H9 (cell line): ENCODE measurements at regions not wholly inside any gene's neighbourhood (a gene's known extent, or its start where the extent isn't known, plus 50 kb on each side); places are given as distances from the start of the nearest gene placed in this dataset.

Experiments
- DNase-seq: peaks from one replicate; pipeline ENCODE4 v3.0.0-alpha.2; 2017
- H2AFZ ChIP-seq: one replicate; pipeline ENCODE4 v1.6.1; 2013; ENCODE audit warnings: mild to moderate bottlenecking, low read length, control low read depth, moderate library complexity
- H2AK5ac ChIP-seq: 2 replicates; pipeline ENCODE4 v1.6.1; 2013; ENCODE audit warnings: low read length, control low read depth, mixed read lengths; ENCODE audit not compliant: insufficient read length
- H2BK120ac ChIP-seq: one replicate; pipeline ENCODE4 v1.6.1; 2013; ENCODE audit warnings: low read depth, mild to moderate bottlenecking, low read length, control low read depth, inconsistent platforms; ENCODE audit not compliant: poor library complexity, severe bottlenecking
- H2BK12ac ChIP-seq: 2 replicates; pipeline ENCODE4 v1.6.1; 2013; ENCODE audit warnings: low read length, control low read depth, mixed read lengths, low read depth; ENCODE audit not compliant: insufficient read length
- H2BK15ac ChIP-seq: 2 replicates; pipeline ENCODE4 v1.6.1; 2013; ENCODE audit warnings: low read depth, low read length, control low read depth
- H2BK20ac ChIP-seq: one replicate; pipeline ENCODE4 v1.6.1; 2013; ENCODE audit warnings: low read depth, mild to moderate bottlenecking, low read length, control low read depth, inconsistent platforms; ENCODE audit not compliant: poor library complexity, severe bottlenecking
- H2BK5ac ChIP-seq: 2 replicates; pipeline ENCODE4 v1.6.1; 2013; ENCODE audit warnings: low read length, control low read depth, mixed read lengths; ENCODE audit not compliant: insufficient read length
- H3K14ac ChIP-seq: 2 replicates; pipeline ENCODE4 v1.6.1; 2013; ENCODE audit warnings: low read length, control low read depth; ENCODE audit not compliant: insufficient read depth
- H3K18ac ChIP-seq: 2 replicates; pipeline ENCODE4 v1.6.1; 2013; ENCODE audit warnings: low read depth, mild to moderate bottlenecking, mixed read lengths, low read length, control low read depth; ENCODE audit not compliant: insufficient read length
- H3K23ac ChIP-seq: 2 replicates; pipeline ENCODE4 v1.6.1; 2013; ENCODE audit warnings: low read length, control low read depth, mixed read lengths, low read depth; ENCODE audit not compliant: insufficient read length
- H3K23me2 ChIP-seq: 2 replicates; pipeline ENCODE4 v1.6.1; 2013; ENCODE audit warnings: low read depth, mild to moderate bottlenecking, mixed read lengths, low read length, control low read depth; ENCODE audit not compliant: insufficient read length, poor library complexity, severe bottlenecking
- H3K27ac ChIP-seq: 2 replicates; pipeline ENCODE4 v1.5.1; 2013; ENCODE audit warnings: low read length, control low read depth, mixed read lengths, low read depth; ENCODE audit not compliant: insufficient read length
- H3K27me3 ChIP-seq: 2 replicates; pipeline ENCODE4 v1.6.1; 2013; ENCODE audit warnings: low read length, control low read depth, inconsistent platforms; ENCODE audit not compliant: insufficient read depth
- H3K4ac ChIP-seq: 2 replicates; pipeline ENCODE4 v1.6.1; 2013; ENCODE audit warnings: low read depth, mild to moderate bottlenecking, control low read depth, inconsistent platforms, low read length, moderate library complexity
- H3K4me1 ChIP-seq: 2 replicates; pipeline ENCODE4 v1.6.1; 2013; ENCODE audit warnings: low read length, control low read depth, inconsistent platforms; ENCODE audit not compliant: insufficient read depth
- H3K4me2 ChIP-seq: 2 replicates; pipeline ENCODE4 v1.6.1; 2013; ENCODE audit warnings: low read length, control low read depth, mixed read lengths; ENCODE audit not compliant: insufficient read length, insufficient read depth
- H3K56ac ChIP-seq: 2 replicates; pipeline ENCODE4 v1.6.1; 2013; ENCODE audit warnings: low read depth, mild to moderate bottlenecking, mixed read lengths, low read length, control low read depth; ENCODE audit not compliant: insufficient read length
- H3K79me1 ChIP-seq: 2 replicates; pipeline ENCODE4 v1.6.1; 2013; ENCODE audit warnings: low read depth, mild to moderate bottlenecking, moderate library complexity, low read length, control low read depth, inconsistent platforms; ENCODE audit not compliant: insufficient read depth, poor library complexity, severe bottlenecking
- H3K79me2 ChIP-seq: 2 replicates; pipeline ENCODE4 v1.6.1; 2013; ENCODE audit warnings: low read length, control low read depth, inconsistent platforms; ENCODE audit not compliant: insufficient read depth
- H3K9ac ChIP-seq: 2 replicates; pipeline ENCODE4 v1.6.1; 2013; ENCODE audit warnings: low read length, control low read depth, mixed read lengths; ENCODE audit not compliant: insufficient read length; ENCODE audit errors: extremely low read depth
- H3K9me3 ChIP-seq: one replicate; pipeline ENCODE4 v1.6.1; 2013; ENCODE audit warnings: low read depth, low read length, inconsistent platforms; ENCODE audit not compliant: control insufficient read depth
- H3T11ph ChIP-seq: one replicate; pipeline ENCODE4 v1.6.1; 2013; ENCODE audit warnings: mild to moderate bottlenecking, low read length, control low read depth, inconsistent platforms
- H4K20me1 ChIP-seq: one replicate; pipeline ENCODE4 v1.6.1; 2013; ENCODE audit not compliant: control insufficient read depth, insufficient read length, insufficient read depth
- H4K5ac ChIP-seq: 2 replicates; pipeline ENCODE4 v1.6.1; 2013; ENCODE audit warnings: low read depth, mild to moderate bottlenecking, mixed read lengths, low read length, control low read depth; ENCODE audit not compliant: insufficient read length
- H4K8ac ChIP-seq: replicated peaks from 2 replicates; pipeline ENCODE4 v1.6.1; 2013; ENCODE audit warnings: low read length, control low read depth, mixed read lengths, low read depth; ENCODE audit not compliant: insufficient read length
- H4K91ac ChIP-seq: 2 replicates; pipeline ENCODE4 v1.6.1; 2013; ENCODE audit warnings: low read depth, mild to moderate bottlenecking, moderate library complexity, mixed read lengths, low read length, control low read depth; ENCODE audit not compliant: insufficient read length
- H3K27ac Mint-ChIP-seq, 3 experiments: 2 replicates in 2 of 3; 3 replicates in 1 of 3; pipeline ENCODE4 v1.8.0; 2020 to 2021; ENCODE audit warnings: mixed read lengths in 3 of 3, mild to moderate bottlenecking in 1 of 3, moderate library complexity in 1 of 3
- H3K27me3 Mint-ChIP-seq: 2 replicates; pipeline ENCODE4 v1.8.0; 2021; ENCODE audit warnings: low read depth, mild to moderate bottlenecking, moderate library complexity, mixed read lengths
- H3K36me3 Mint-ChIP-seq, 3 experiments: 2 replicates in 2 of 3; 3 replicates in 1 of 3; pipeline ENCODE4 v1.8.0; 2020 to 2021; ENCODE audit warnings: low read depth in 3 of 3, mixed read lengths in 3 of 3; ENCODE audit not compliant: insufficient read depth in 1 of 3
- H3K4me1 Mint-ChIP-seq, 2 experiments: 2 replicates each; pipeline ENCODE4 v1.8.0; 2020; ENCODE audit warnings: mixed read lengths in 2 of 2
- H3K4me3 Mint-ChIP-seq, 2 experiments: 2 replicates in 1 of 2; 3 replicates in 1 of 2; pipeline ENCODE4 v1.8.0; 2020 to 2021; ENCODE audit warnings: mild to moderate bottlenecking in 2 of 2, mixed read lengths in 2 of 2, moderate library complexity in 1 of 2
- H3K9me3 Mint-ChIP-seq, 2 experiments: 2 replicates in 1 of 2; 3 replicates in 1 of 2; pipeline ENCODE4 v1.8.0; 2020; ENCODE audit warnings: mild to moderate bottlenecking in 2 of 2, mixed read lengths in 2 of 2, moderate library complexity in 1 of 2
- CTCF ChIP-seq: fragments of 200-600 bp; sonication (generic); conservative IDR thresholded peaks from 3 replicates; pipeline ENCODE4 v1.8.0; 2021; ENCODE audit warnings: antibody characterized with exemption, mild to moderate bottlenecking
- WGBS: extraction: QIAGEN DNeasy Blood & Tissue Kit; methylation state at CpG from one replicate; pipeline ENCODE4 v1.1.7; 2013; ENCODE audit warnings: missing lambda C conversion rate, low lambda C conversion rate, mixed read lengths; ENCODE audit not compliant: insufficient read length; ENCODE audit errors: extremely low coverage; 5-methylcytosine and 5-hydroxymethylcytosine counted together

- Histone ChIP-seq H3K4ac (no peak overlapping the region), H4K91ac (no peak overlapping the region), H2BK5ac (no peak overlapping the region), H3K18ac (no peak overlapping the region), H3K79me2 (no peaks in the 10 kb centered on the region), H3K4me1 (no peaks in the 10 kb centered on the region), H4K8ac (no peak overlapping the region), H3K14ac (no peak overlapping the region; the same call in 1 of the 2 replicates), H2BK12ac (no peak overlapping the region), H3K23me2 (no peaks in the 10 kb centered on the region), H3K27me3 (no peaks in the 10 kb centered on the region), H2BK15ac (no peak overlapping the region), H3K56ac (no peak overlapping the region), H2AFZ (no peak overlapping the region), H2AK5ac (no peak overlapping the region), H3K23ac (no peak overlapping the region), H4K20me1 (no peaks in the 10 kb centered on the region), H3K9ac (no peak overlapping the region), H3K4me2 (no peak overlapping the region), H3K27ac (no peak overlapping the region), H2BK120ac (no peak overlapping the region), H2BK20ac (no peak overlapping the region), H4K5ac (no peak overlapping the region), H3K79me1 (no peaks in the 10 kb centered on the region), H3K9me3 (no peaks in the 10 kb centered on the region), H3T11ph (no peak overlapping the region)
- Mint-ChIP-seq H3K36me3 (no peaks in the 10 kb centered on the region; a peak in 2 of 7 replicates), H3K27me3 (peaks cover 7% of the 10 kb centered on the region), H3K4me1 (peaks cover 0 to under 1% of the 10 kb centered on the region in 2 experiments; a peak in 1 of 4 replicates), H3K27ac (no peak overlapping the region), H3K9me3 (peaks cover 12 to 15% of the 10 kb centered on the region in 2 experiments), H3K4me3 (no peak overlapping the region)
- no peak for DNase-seq
- no CpG with 5 or more reads among the region's 10 CpGs for WGBS
- no peak for TF ChIP-seq CTCF
Observed at GRCh38 chr9:134570151-134570621, 71.4 kb upstream of the COL5A1 start.
